GM23338 (cell line): ENCODE measurements at regions not wholly inside any gene's neighbourhood (a gene's known extent, or its start where the extent isn't known, plus 50 kb on each side); places are given as distances from the start of the nearest gene placed in this dataset.
A peak's percentile ranks its signal among the peaks of the same experiment; 100 is the strongest.

Experiments
- ATAC-seq: fragments of 200-7000 bp; cut with Tn5 transposase; 3 replicates; pipeline ENCODE4 v1.9.1; 2020
- DNase-seq: peaks from one replicate; pipeline ENCODE4 v3.0.0-alpha.2; 2015; ENCODE audit warnings: low spot score
- H2AFZ ChIP-seq: fragments of 200-600 bp; sonication (generic); 2 replicates; pipeline ENCODE4 v1.8.0; 2016; ENCODE audit warnings: antibody characterized with exemption, mild to moderate bottlenecking, moderate library complexity
- H3F3A ChIP-seq: fragments of 200-600 bp; sonication (generic); replicated peaks from 2 replicates; pipeline ENCODE4 v1.8.0; 2017; ENCODE audit warnings: antibody characterized with exemption, mixed run types, low read depth
- H3K27ac ChIP-seq: fragments of 200-600 bp; sonication (generic); 2 replicates; pipeline ENCODE4 v1.6.1; 2016; ENCODE audit warnings: low read depth
- H3K27me3 ChIP-seq: fragments of 200-600 bp; sonication (generic); 2 replicates; pipeline ENCODE4 v1.8.0; 2016; ENCODE audit warnings: mild to moderate bottlenecking, mixed run types, moderate library complexity; ENCODE audit not compliant: insufficient read depth
- H3K36me3 ChIP-seq: fragments of 200-600 bp; sonication (generic); 2 replicates; pipeline ENCODE4 v1.8.0; 2016; ENCODE audit warnings: mild to moderate bottlenecking; ENCODE audit not compliant: insufficient read depth
- H3K4me1 ChIP-seq: fragments of 200-600 bp; sonication (generic); 2 replicates; pipeline ENCODE4 v1.8.0; 2016; ENCODE audit warnings: mild to moderate bottlenecking, moderate library complexity; ENCODE audit not compliant: insufficient read depth
- H3K4me2 ChIP-seq: fragments of 200-600 bp; sonication (generic); 2 replicates; pipeline ENCODE4 v1.7.1; 2017; ENCODE audit warnings: mixed run types
- H3K4me3 ChIP-seq: fragments of 200-600 bp; sonication (generic); 2 replicates; pipeline ENCODE4 v1.6.1; 2016; ENCODE audit warnings: mixed run types
- H3K79me2 ChIP-seq: fragments of 200-600 bp; sonication (generic); replicated peaks from 2 replicates; pipeline ENCODE4 v1.8.0; 2017; ENCODE audit warnings: mild to moderate bottlenecking; ENCODE audit not compliant: insufficient read depth
- H3K9me2 ChIP-seq: fragments of 200-600 bp; sonication (generic); 2 replicates; pipeline ENCODE4 v1.8.0; 2017; ENCODE audit not compliant: insufficient read depth
- H4K20me1 ChIP-seq: fragments of 200-600 bp; sonication (generic); replicated peaks from 2 replicates; pipeline ENCODE4 v1.8.0; 2017; ENCODE audit warnings: mild to moderate bottlenecking; ENCODE audit not compliant: insufficient read depth
- H3K27ac Mint-ChIP-seq: 2 replicates; pipeline ENCODE4 v1.8.0; 2020; ENCODE audit warnings: inconsistent platforms, mild to moderate bottlenecking, moderate library complexity, mixed read lengths
- H3K27me3 Mint-ChIP-seq: 3 replicates; pipeline ENCODE4 v1.8.0; 2022; ENCODE audit warnings: low read depth, mild to moderate bottlenecking, moderate library complexity, mixed read lengths, inconsistent platforms; ENCODE audit not compliant: insufficient read depth, poor library complexity
- H3K36me3 Mint-ChIP-seq: 3 replicates; pipeline ENCODE4 v1.8.0; 2021; ENCODE audit warnings: low read depth, mild to moderate bottlenecking, inconsistent platforms, moderate library complexity, mixed read lengths
- H3K4me1 Mint-ChIP-seq: 3 replicates; pipeline ENCODE4 v1.8.0; 2020; ENCODE audit warnings: mild to moderate bottlenecking, inconsistent platforms, mixed read lengths
- H3K4me3 Mint-ChIP-seq: 3 replicates; pipeline ENCODE4 v1.8.0; 2021; ENCODE audit warnings: moderate library complexity, mild to moderate bottlenecking, inconsistent platforms, mixed read lengths
- H3K9me3 Mint-ChIP-seq: 3 replicates; pipeline ENCODE4 v1.8.0; 2020; ENCODE audit warnings: moderate library complexity, mild to moderate bottlenecking, inconsistent platforms, mixed read lengths
- CREB1 ChIP-seq: fragments of 250-450 bp; sonication (Bioruptor Pico); IDR thresholded peaks from 2 replicates; pipeline ENCODE4 v1.5.0; 2020; ENCODE audit warnings: low read depth, mild to moderate bottlenecking, moderate library complexity
- EZH2 ChIP-seq: fragments of 200-600 bp; sonication (generic); IDR thresholded peaks from one replicate; pipeline ENCODE4 v1.8.0; 2017; ENCODE audit warnings: antibody characterized with exemption, mild to moderate bottlenecking, low read depth; ENCODE audit not compliant: unreplicated experiment
- EZH2phosphoT487 ChIP-seq: fragments of 200-600 bp; sonication (generic); IDR thresholded peaks from one replicate; pipeline ENCODE4 v1.8.1; 2018; ENCODE audit warnings: antibody characterized with exemption; ENCODE audit not compliant: unreplicated experiment
- JUNB ChIP-seq: IDR thresholded peaks from one replicate; pipeline ENCODE4 v1.6.1; 2016; ENCODE audit warnings: antibody characterized with exemption; ENCODE audit not compliant: unreplicated experiment
- NANOG ChIP-seq: IDR thresholded peaks from 2 replicates; pipeline ENCODE4 v1.6.1; 2016; ENCODE audit warnings: antibody characterized with exemption, borderline replicate concordance
- POLR2AphosphoS5 ChIP-seq: IDR thresholded peaks from 2 replicates; pipeline ENCODE4 v1.6.1; 2016; ENCODE audit warnings: antibody characterized with exemption, low read depth
- STAT1 ChIP-seq: IDR thresholded peaks from one replicate; pipeline ENCODE4 v1.6.1; 2016; ENCODE audit warnings: antibody characterized with exemption; ENCODE audit not compliant: unreplicated experiment
- ZNF114 ChIP-seq: fragments of 250-450 bp; sonication (Bioruptor Pico); IDR thresholded peaks from 2 replicates; pipeline ENCODE4 v1.5.0; 2020; ENCODE audit warnings: mild to moderate bottlenecking, moderate library complexity
- ZNF331 ChIP-seq: fragments of 250-450 bp; sonication (Bioruptor Pico); IDR thresholded peaks from 2 replicates; pipeline ENCODE4 v1.5.0; 2020; ENCODE audit warnings: low read depth, mild to moderate bottlenecking, moderate library complexity
- TF ChIP-seq, protein P1 (sequence below), 2 experiments: fragments of 200-600 bp in 1 of 2; sonication (generic) in 1 of 2; conservative IDR thresholded peaks; 2 replicates each; pipeline versions ENCODE4 v1.5.1 to v1.6.1; 2016 to 2017; ENCODE audit warnings: antibody characterized with exemption in 2 of 2, low read depth in 2 of 2, mild to moderate bottlenecking in 2 of 2, moderate library complexity in 1 of 2
- TF ChIP-seq, protein P2 (sequence below): IDR thresholded peaks from one replicate; pipeline ENCODE4 v1.6.1; 2018; ENCODE audit warnings: antibody characterized with exemption; ENCODE audit not compliant: unreplicated experiment
- TF ChIP-seq, protein P3 (sequence below): IDR thresholded peaks from 2 replicates; pipeline ENCODE4 v1.6.1; 2016; ENCODE audit warnings: antibody characterized with exemption
- TF ChIP-seq, protein P4 (sequence below): fragments of 250-450 bp; sonication (Bioruptor Pico); IDR thresholded peaks from 2 replicates; pipeline ENCODE4 v1.5.0; 2020; ENCODE audit warnings: mild to moderate bottlenecking, moderate library complexity

DNA sequence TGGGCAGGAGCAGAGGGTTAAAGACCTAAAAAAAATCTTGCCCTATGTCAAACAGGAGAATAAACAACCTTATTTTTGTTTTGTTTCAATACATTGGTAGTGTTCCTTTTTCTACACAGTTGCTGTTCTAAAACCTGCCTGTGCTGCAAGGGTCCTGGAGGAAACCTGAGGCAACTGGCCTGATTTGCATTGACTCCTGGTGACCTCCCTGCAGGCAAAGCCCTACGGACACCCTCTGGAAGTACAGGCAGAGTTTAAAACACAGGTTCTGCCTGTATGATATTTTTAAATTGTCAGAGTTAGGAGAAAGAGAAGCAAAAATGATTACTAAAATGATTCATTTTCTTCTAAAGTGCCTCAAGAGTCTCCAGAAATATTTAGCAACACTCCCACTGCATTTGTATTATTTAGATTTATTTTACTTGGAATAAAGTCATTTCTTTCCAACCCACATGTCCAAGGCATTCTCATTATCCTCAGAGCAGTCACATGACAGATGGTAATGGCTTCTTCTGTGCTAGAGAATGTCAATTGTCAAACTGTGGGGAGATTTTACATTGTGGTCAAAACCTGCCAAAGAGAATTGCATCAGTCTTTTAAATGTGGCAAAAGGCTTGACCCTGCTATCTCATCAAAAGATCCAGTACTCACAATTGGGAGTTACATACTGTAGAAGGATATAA lies 559.6 kb downstream of the CETN3 start:
- H3K36me3 ChIP-seq = no peaks in the 10 kb centered on the region
- Mint-ChIP-seq H3K27me3 (no peaks in the 10 kb centered on the region), H3K9me3 (no peaks in the 10 kb centered on the region), H3K4me3 (no peak overlapping the region), H3K4me1 (peaks cover 32% of the 10 kb centered on the region), H3K27ac (0 out of 2 replicates have a peak overlapping the region, but pooled peaks have one; percentile 4), H3K36me3 (no peaks in the 10 kb centered on the region)
- H3K27ac ChIP-seq = no peak overlapping the region
- TF ChIP-seq ZNF114 (CRISPR knock-in tag) (no peak), NANOG (no peak), CREB1 (no peak), EZH2 (no peak), JUNB (no peak), STAT1 (no peak), POLR2AphosphoS5 (no peak), ZNF331 (CRISPR knock-in tag) (no peak), EZH2phosphoT487 (no peak)
- TF ChIP-seq, protein P1, sequence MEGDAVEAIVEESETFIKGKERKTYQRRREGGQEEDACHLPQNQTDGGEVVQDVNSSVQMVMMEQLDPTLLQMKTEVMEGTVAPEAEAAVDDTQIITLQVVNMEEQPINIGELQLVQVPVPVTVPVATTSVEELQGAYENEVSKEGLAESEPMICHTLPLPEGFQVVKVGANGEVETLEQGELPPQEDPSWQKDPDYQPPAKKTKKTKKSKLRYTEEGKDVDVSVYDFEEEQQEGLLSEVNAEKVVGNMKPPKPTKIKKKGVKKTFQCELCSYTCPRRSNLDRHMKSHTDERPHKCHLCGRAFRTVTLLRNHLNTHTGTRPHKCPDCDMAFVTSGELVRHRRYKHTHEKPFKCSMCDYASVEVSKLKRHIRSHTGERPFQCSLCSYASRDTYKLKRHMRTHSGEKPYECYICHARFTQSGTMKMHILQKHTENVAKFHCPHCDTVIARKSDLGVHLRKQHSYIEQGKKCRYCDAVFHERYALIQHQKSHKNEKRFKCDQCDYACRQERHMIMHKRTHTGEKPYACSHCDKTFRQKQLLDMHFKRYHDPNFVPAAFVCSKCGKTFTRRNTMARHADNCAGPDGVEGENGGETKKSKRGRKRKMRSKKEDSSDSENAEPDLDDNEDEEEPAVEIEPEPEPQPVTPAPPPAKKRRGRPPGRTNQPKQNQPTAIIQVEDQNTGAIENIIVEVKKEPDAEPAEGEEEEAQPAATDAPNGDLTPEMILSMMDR (conservative IDR thresholded peaks at IDR 0.05; ENCODE audit: low read depth in 2 of 2) = no peak
- TF ChIP-seq, protein P2, sequence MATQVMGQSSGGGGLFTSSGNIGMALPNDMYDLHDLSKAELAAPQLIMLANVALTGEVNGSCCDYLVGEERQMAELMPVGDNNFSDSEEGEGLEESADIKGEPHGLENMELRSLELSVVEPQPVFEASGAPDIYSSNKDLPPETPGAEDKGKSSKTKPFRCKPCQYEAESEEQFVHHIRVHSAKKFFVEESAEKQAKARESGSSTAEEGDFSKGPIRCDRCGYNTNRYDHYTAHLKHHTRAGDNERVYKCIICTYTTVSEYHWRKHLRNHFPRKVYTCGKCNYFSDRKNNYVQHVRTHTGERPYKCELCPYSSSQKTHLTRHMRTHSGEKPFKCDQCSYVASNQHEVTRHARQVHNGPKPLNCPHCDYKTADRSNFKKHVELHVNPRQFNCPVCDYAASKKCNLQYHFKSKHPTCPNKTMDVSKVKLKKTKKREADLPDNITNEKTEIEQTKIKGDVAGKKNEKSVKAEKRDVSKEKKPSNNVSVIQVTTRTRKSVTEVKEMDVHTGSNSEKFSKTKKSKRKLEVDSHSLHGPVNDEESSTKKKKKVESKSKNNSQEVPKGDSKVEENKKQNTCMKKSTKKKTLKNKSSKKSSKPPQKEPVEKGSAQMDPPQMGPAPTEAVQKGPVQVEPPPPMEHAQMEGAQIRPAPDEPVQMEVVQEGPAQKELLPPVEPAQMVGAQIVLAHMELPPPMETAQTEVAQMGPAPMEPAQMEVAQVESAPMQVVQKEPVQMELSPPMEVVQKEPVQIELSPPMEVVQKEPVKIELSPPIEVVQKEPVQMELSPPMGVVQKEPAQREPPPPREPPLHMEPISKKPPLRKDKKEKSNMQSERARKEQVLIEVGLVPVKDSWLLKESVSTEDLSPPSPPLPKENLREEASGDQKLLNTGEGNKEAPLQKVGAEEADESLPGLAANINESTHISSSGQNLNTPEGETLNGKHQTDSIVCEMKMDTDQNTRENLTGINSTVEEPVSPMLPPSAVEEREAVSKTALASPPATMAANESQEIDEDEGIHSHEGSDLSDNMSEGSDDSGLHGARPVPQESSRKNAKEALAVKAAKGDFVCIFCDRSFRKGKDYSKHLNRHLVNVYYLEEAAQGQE = no peak
- TF ChIP-seq, protein P3, sequence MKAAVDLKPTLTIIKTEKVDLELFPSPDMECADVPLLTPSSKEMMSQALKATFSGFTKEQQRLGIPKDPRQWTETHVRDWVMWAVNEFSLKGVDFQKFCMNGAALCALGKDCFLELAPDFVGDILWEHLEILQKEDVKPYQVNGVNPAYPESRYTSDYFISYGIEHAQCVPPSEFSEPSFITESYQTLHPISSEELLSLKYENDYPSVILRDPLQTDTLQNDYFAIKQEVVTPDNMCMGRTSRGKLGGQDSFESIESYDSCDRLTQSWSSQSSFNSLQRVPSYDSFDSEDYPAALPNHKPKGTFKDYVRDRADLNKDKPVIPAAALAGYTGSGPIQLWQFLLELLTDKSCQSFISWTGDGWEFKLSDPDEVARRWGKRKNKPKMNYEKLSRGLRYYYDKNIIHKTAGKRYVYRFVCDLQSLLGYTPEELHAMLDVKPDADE = no peak
- TF ChIP-seq, protein P4, sequence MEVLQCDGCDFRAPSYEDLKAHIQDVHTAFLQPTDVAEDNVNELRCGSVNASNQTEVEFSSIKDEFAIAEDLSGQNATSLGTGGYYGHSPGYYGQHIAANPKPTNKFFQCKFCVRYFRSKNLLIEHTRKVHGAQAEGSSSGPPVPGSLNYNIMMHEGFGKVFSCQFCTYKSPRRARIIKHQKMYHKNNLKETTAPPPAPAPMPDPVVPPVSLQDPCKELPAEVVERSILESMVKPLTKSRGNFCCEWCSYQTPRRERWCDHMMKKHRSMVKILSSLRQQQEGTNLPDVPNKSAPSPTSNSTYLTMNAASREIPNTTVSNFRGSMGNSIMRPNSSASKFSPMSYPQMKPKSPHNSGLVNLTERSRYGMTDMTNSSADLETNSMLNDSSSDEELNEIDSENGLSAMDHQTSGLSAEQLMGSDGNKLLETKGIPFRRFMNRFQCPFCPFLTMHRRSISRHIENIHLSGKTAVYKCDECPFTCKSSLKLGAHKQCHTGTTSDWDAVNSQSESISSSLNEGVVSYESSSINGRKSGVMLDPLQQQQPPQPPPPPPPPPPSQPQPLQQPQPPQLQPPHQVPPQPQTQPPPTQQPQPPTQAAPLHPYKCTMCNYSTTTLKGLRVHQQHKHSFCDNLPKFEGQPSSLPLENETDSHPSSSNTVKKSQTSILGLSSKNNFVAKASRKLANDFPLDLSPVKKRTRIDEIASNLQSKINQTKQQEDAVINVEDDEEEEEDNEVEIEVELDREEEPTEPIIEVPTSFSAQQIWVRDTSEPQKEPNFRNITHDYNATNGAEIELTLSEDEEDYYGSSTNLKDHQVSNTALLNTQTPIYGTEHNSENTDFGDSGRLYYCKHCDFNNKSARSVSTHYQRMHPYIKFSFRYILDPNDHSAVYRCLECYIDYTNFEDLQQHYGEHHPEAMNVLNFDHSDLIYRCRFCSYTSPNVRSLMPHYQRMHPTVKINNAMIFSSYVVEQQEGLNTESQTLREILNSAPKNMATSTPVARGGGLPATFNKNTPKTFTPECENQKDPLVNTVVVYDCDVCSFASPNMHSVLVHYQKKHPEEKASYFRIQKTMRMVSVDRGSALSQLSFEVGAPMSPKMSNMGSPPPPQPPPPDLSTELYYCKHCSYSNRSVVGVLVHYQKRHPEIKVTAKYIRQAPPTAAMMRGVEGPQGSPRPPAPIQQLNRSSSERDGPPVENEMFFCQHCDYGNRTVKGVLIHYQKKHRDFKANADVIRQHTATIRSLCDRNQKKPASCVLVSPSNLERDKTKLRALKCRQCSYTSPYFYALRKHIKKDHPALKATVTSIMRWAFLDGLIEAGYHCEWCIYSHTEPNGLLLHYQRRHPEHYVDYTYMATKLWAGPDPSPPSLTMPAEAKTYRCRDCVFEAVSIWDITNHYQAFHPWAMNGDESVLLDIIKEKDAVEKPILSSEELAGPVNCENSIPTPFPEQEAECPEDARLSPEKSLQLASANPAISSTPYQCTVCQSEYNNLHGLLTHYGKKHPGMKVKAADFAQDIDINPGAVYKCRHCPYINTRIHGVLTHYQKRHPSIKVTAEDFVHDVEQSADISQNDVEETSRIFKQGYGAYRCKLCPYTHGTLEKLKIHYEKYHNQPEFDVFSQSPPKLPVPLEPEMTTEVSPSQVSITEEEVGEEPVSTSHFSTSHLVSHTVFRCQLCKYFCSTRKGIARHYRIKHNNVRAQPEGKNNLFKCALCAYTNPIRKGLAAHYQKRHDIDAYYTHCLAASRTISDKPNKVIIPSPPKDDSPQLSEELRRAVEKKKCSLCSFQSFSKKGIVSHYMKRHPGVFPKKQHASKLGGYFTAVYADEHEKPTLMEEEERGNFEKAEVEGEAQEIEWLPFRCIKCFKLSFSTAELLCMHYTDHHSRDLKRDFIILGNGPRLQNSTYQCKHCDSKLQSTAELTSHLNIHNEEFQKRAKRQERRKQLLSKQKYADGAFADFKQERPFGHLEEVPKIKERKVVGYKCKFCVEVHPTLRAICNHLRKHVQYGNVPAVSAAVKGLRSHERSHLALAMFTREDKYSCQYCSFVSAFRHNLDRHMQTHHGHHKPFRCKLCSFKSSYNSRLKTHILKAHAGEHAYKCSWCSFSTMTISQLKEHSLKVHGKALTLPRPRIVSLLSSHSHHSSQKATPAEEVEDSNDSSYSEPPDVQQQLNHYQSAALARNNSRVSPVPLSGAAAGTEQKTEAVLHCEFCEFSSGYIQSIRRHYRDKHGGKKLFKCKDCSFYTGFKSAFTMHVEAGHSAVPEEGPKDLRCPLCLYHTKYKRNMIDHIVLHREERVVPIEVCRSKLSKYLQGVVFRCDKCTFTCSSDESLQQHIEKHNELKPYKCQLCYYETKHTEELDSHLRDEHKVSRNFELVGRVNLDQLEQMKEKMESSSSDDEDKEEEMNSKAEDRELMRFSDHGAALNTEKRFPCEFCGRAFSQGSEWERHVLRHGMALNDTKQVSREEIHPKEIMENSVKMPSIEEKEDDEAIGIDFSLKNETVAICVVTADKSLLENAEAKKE (CRISPR knock-in tag) = no peak
- H3K4me3 ChIP-seq = no peak overlapping the region
- H2AFZ ChIP-seq = peak overlapping the region; percentile 69; the same call in 1 of the 2 replicates
- peaks cover 17% of the 10 kb centered on the region for H3K4me1 ChIP-seq
- DNase-seq (peak; percentile 36), ATAC-seq (peak; percentile 84)
- H4K20me1 ChIP-seq = no peaks in the 10 kb centered on the region
- no peaks in the 10 kb centered on the region for H3K27me3 ChIP-seq
- no peak overlapping the region for H3K4me2 ChIP-seq
- no peaks in the 10 kb centered on the region for H3K9me2 ChIP-seq
- H3K79me2 ChIP-seq = no peaks in the 10 kb centered on the region
- no peaks in the 10 kb centered on the region for H3F3A ChIP-seq
